ENCODE measurements at regions not wholly inside any gene's neighbourhood (a gene's known extent, or its start where the extent isn't known, plus 50 kb on each side); places are given as distances from the start of the nearest gene placed in this dataset.
"Not testable (repeated sequence)": the region's sequence is repeated elsewhere in the genome, so short reads cannot be mapped to it uniquely, and the experiment has no call there.

DNA sequence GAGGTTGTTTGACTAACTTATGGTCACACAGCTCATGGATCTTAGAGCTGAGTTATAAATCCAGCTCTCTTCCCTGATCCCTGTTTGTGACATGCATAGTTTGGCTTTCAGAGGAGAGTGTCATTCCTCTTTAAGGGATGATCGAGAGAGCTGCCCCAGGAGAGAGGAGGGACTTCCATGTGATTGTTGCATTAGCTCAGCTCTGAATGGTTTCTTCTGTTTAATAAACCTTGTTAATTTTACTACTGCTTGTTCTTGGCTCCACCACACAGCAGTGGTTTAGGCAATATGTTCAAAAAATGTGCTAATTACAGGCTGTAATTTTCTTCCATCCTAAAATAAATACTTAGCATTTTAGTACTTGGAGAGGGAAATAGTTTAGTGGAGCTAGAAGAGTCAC lies 152.5 kb downstream of the C12orf75 start:
- DNase-seq = no peak

DNA sequence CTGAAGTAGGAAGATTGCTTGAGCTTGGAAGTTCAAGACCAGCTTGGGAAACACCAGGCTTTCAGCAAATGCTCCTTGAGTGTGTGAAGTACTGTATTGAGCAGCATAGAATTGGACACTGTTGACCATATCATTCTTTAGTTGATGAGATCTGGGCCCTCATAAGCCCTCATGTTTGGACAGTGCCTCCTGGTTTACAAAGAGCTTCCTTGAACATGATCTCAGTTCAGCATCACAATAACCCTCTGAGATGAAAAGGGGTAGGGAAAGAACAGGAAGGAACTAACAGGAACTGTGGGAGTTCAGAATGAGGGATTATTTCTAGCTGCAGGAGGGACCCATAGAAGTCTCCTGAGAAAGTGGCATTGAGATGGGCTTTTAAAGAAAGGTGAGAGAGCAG lies 153.2 kb downstream of the C12orf75 start:
- no peak for DNase-seq

DNA sequence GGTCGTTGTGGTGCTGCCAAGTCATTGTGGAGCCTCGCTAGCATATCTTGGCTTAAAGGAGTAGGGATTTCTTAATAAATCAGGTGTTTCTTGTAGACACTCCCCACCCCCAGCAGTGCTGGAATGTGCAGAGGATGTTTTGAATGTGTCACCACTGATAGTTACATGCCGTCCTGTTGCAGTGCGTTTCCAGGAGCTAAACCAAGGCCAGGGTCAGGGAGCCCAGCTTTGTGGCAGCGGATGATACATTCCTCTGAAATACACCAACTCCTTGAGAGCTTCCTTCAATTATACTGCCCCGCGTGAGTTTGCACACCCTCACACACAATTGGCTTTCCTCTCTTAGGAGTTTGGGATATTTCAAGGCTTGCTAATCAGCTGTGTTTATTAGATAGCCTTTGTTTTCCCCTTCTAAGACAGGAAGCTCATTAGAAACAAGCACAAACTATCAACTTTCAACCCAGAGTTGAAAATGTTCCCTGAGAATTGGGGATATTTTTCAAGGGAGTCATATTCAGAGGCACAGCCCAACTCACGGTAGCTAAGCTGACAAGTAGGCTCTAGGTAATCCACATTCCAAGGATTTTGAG lies 154.9 kb downstream of the C12orf75 start:
- no peak for DNase-seq

DNA sequence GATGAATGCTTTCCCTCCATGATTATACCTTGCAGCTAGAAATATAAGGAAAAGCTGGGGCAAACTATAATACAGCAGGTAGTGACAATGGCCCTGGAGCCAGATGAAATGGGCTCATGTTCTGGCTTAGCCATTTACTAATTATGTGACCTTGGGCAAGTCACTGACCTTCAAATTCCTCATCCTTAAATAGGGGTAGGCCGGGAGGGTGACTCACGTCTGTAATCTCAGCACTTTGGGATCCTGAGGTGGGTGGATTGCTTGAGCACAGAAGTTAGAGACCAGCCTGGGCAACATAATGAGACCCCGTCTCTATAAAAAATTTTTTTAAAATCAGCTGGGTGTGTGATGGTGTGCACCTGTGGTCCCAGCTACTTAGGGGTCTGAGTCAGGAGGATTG lies 155.4 kb downstream of the C12orf75 start:
- DNase-seq = no peak

DNA sequence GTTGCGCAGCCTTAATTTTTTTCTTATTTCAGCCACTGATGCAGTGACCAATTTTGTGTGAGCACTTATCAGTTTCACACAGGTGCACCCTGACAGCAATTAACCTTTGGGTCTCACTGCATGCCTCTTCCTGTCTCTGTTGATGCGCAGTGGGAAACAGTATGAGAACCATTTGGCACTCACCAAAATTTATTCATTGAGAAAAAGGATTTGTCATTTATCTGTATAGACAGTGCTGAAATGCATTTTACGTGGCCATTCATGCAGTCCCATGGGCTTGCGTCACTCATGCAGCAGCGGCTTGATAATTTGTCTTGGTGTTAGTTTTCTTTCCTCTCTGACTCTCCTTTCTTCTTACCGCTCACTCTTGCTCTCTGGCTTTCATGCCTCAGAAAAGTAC lies 157.5 kb downstream of the C12orf75 start:
- DNase-seq = no peak

DNA sequence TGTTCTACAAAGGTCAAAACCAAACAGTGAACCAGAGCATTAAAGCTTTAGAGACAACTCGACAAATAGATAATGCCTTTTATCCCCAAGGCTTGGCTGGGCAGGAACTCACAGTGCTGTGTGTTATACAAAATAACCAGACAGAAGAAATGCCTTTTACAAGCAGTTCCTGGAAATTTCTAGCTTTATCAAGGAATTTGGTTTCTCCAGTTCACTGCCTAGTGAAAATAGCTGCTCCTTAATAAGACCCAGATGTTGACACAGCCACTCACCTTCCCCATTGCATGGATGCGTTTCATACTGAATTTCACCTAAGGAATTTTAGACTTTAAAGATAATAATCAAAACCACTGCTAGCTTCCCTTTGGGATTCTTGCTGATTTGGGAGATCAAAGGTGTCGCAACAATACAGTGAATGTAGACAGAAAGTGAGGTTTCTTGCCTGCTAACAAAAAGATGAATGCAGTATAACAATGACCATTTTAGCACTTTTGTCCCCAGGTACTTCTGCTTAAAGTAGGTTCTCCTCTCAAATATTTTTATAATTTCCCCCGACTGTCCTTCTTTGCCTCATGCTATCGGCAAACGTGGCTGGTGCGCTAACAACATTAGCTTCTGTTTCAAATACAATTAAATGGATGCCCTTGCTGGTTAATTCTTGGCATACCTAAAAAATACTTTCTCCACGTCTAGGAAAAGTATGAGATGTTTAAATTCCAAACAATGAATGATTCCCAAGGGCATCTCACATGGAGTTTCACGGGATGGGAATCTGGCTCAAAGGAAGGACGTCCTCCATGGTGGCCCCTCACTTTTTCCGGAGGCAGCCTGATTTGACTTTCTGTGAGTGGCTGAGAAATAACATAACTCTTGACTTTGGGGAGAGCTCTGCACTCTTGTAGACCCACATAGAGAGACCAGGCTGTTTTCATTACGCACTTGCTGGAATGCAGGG lies 162.4 kb downstream of the C12orf75 start:
- no peak for DNase-seq

DNA sequence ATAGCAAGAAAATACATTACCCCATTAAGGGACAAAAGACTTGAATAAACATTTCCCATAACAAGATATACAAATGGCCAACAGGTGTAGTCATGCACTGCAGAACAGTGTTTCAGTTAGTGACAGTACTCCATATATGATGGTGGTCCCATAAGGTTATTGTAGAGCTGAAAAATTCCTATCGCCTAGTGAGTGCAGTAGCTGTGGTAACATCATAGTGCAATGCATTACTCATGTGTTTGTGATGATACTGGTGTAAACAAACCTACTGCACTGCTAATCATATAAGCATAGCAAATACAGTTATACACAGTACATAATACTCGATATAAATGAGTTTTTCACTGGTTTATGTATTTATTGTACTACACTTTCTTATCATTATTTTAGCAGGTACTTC lies 168.7 kb downstream of the C12orf75 start:
- no peak for DNase-seq

DNA sequence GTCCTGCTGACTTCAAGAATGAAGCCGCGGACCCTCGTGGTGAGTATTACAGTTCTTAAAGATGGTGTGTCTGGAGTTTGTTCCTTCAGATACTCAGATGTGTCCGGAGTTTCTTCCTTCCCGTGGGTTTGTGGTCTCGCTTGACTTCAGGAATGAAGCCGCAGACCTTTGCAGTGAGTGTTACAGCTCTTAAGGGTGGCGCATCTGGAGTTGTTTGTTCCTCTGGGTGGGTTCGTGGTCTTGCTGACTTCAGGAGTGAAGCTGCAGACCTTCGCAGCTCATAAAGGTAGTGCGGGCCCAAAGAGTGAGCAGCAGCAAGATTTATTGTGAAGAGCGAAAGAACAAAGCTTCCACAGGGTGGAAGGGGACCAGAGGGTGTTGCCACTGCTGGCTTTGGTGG lies 170.2 kb downstream of the C12orf75 start:
- not testable (repeated sequence) for DNase-seq

DNA sequence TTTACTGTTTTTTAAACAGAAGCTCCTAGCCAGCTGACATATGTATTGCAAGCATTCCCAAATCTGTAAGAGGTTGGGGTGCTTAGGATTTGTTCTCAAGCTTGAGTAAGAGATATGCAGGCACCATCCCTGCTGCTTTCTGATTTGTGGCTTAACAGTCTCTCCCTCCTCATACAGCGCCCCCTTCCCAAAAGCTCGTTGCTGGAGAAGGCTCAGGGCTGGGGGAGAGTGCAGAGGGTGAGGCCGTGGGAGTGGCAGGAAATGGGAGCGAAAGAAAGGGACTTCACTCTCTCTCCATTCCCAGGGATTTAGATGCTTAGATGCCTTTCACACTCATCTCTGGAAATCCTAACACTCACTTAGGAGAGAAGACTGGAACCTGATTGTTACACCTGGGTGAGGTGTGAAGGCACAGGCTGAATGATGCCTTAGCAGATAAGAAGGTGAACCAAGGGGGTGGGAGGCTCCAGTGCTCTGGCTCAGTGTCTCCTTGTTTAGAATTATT lies 172.0 kb downstream of the C12orf75 start:
- no peak for DNase-seq

DNA sequence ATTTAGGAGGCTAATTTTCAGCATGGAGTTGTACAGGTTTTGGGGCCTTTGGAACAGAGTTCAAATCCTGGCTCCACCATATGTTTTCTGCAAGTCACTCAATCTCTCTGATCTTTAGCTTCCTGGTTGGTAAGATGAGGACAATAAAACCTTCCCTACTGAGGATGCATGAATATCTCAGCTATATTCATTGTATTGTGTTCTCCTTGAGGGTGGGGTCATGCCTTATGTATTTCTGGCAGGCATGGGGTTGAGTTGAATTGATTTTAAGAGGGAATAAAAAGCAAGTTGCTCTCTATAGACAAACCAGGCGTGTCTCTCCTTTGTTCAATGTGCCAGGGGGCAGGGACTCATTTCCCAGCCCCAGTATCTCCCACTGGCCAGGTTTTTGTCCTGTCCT lies 173.1 kb downstream of the C12orf75 start:
- no peak for DNase-seq

DNA sequence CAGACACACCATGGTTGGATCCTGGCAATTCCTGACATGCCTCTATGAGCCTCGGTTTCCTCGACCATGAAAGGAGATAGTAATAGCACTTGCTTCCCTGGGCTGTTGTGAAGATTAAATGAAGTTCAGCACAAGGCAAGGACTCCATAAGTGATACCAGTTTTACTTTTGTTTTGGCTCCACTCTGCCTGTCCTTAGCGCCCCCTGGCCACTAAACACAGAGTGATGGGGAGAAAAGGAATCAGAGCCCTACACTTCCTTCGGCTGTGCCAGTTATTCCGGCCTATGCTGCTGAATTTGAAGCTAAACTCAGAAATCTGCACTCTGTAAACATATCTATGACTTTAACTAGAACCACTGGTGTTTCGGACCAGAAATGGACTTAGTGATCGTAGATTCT lies 173.8 kb downstream of the C12orf75 start:
- no peak for DNase-seq

DNA sequence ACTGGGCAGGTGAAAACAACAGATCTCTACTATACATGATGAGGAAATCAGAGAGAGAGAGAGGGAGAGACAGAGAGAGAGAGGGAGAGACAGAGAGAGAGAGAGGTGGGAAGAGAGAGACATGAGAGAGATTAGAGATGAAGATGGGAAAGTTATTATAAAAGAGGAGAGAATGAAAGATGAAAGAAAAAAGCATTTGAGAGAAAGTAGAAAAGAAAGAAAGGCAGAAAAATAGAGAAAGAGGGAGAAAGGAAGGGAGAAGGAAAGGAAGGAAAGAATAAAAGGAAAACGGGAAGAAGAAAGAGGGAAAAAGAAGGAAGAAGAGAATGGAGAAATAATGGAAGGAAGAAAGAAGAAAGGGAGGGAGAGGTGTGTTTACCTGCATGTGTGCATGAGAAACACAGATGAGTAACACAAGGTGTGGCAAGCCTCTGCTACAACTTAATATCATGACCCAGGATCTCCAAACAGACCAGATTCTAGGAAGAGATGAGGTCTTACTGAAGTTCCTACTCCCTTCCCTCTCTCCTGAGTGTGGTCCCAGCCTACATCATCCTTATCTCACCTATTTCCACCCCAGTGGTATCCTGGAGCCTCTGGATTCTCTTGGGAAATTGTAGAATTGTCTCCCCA lies 176.3 kb downstream of the C12orf75 start:
- DNase-seq = no peak

DNA sequence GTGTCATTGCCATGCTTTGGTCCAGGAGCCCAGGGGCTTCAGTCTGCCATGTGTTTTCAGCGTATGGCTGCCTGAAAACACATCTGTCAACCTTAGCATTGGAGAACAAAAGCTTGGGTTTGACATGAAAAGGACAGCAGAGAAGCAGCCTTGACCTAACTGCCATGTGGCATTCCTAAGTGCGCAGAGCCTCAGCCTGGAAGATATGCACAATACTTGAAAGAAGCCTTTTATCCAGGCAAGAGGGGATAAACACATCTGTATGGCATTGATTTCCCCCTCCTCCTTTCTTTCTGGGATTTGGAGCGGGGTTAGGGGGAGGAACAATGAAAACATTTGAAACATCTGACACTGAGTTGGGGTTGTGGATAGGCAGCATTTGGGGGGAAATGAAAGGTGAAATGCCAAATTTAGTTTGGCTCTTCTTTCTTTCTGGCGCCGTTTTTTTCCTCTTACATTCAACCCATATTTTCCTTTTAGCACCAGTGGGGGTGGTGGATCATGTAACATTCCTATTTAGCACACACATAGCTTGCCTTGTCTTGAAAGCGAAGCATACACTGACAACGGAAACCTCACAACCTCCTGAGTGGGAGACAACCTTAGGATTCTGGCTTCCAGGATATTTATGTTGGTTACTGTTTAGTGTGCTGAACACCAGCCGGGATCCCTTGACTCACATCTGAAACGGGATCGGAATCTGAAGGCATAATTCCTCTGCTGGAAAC lies 177.0 kb downstream of the C12orf75 start:
- no peak for DNase-seq

DNA sequence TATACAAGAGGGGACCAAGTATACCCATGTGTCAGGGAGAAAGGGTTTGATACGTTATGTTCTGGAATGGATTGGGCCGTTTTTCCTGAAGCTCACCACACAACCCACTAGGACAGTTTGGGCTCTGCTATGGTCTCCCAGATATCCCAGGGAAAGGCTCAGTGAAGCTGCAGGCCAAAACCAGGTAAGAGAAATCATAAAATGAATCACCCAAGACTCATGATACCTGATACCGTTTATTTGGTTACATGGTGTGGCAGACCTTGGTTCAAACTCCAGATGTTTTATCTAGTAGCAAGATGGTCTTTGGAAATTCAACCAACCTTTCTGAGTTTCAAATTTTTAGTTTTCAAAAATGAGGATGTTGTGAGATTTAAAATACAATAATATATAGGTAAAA lies 177.6 kb downstream of the C12orf75 start:
- DNase-seq = no peak

DNA sequence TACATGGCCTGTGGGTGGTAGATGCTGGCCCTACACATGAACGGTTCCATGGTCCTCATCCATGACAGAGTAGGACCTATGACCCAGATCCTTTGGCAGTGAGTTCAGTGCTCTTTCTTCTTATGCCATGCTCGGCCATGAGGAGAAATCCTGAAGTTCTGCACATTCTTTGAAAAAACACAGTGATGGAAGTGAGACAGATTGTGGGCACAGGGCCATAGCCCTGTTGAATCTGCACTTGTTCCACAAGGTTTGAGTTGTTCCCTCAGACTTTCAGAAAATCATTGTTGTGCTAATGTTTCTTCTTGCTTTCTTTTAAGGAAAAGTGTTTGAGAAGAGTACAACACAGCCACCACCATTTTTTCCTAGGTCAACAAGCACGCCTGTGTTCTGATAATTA lies 180.0 kb downstream of the C12orf75 start:
- DNase-seq = no peak

DNA sequence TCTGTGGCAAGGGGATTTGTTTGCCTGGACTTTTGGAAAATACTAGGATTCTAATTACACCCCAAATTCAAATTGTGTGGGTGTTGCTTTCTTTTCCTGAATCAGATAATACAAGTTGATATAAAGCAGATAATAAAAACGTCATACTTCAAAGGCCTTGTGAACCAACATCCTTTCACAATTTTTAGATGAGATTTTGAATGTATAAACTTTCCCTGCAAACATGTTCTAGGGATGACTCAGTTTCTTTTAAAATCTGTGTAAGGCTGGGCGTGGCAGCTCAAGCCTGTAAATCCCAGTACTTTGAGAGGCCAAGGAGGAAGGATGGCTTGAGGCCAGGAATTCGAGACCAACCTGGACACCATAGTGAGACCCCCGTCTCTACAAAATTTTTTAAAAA lies 182.4 kb downstream of the C12orf75 start:
- DNase-seq = not testable (repeated sequence)

DNA sequence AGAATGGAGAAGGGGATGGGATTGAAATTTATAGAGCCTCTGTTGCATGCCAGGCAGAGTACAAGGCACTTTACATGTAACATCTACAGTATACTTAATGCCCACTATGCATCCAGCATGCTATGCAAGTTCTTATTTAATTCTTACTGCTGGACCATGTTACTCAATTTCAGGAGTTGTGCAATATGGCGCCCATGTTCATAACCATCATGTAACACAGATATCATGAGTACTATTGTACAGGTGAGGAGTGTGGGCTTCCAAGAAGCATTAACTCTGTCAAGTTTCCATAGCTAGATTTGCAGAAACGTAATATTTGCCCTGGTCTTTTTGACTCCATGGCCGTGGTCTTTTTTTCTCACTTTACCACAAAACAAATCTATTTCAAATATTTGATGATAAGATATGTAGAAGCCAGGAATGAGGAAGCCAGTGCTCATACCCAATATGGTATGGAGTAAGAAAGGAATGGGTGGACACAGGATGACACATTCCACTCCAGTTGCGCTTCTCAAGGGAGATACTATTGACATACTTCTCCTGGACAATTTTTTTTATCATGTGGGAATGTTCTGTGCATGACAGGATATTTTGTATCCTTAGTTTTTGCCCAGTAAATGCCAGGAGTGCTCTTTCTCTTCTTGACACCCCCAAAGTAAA lies 191.8 kb downstream of the C12orf75 start:
- no peak for DNase-seq

DNA sequence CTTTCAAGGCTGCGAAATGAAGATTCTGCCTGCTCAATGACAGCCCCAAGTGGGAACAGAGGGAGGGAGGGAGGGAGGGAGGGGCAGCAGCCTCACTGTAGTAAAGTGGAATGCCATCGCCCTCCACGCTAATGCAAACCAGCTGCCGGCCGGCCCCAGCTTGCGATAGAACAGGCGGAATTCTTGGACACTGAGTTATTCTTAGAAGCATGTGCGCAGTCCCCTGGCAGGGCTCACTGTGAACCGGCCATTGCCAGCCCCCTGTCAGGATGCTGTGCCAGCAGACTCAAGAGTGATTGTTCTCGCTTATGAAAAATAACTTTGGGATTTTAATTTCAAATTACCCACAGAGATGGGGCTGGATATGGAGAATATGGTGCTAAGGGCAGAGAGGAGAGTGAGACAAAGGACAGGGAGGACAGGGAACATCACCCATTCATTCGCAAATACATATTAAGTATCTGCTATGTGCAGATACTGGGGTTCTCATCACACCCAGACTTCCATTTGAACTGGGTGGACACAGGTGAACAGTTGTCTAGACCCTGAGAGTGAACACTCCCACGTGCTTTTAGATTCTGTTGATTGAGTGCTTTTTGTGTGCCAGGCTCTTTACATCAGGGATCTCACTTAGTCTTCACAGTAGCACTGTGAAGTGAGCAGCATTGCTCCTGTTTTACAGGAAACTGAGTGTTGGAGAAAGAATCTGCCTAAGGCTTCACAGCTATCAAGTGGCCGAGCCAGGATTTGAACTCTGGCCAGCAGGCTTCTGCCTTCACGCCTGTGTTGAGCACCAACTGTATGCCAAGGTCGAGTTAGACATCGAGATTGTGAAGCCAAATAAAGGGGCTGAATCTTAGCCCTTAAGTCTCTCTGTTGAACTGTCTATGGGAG lies 192.9 kb downstream of the C12orf75 start:
- DNase-seq = no peak

DNA sequence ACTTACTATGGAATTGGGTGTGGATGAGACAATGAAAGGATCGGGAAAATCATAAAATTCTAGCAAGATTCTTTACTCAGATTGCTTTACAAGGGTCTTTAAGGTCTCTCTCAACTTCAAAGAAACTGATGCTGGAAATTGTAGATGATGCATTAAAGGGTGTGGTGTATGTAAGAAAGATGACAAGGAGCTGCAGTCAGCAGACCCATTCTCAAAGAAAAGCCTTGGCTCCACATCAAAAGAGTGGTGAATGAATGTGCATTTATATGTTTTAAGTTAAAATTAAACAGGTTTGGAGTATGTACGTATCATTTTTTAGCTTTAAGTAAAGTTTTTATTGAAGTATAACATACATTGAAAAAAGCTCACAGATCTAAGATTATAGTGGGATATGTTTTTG lies 194.5 kb downstream of the C12orf75 start:
- no peak for DNase-seq

DNA sequence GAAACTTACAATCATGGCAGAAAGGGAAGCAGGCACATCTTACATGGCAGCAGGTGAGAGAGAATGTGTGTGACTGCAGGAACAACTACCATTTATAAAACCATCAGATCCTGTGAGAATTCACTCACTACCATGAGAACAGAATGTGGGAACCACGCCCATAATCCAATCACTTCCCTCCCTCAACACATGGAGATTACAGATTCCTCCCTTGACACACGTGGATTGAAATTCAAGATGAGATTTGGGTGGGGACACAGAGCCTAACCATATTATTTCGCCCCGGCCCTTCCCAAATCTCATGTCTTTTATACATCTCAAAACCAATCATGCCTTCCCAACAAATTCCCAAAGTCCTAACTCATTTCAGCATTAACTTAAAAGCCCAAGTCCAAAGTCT lies 203.6 kb downstream of the C12orf75 start:
- DNase-seq = no peak

DNA sequence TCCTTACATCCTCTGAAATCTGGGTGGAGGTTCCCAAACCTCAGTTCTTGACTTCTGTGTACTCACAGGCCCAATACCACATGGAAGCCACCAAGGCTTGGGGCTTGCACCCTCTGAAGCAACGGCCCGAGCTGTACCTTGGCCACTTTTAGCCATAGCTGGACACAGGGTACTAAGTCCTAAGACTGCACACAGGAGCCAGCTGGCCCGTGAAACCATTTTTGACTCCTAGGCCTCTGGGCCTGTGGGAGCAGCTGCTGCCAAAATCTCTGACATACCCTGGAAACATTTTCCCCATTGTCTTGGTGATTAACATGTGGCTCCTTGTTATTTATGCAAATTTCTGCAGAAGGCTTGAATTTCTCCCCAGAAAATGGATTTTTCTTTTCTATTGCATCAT lies 204.5 kb downstream of the C12orf75 start:
- not testable (repeated sequence) for DNase-seq

DNA sequence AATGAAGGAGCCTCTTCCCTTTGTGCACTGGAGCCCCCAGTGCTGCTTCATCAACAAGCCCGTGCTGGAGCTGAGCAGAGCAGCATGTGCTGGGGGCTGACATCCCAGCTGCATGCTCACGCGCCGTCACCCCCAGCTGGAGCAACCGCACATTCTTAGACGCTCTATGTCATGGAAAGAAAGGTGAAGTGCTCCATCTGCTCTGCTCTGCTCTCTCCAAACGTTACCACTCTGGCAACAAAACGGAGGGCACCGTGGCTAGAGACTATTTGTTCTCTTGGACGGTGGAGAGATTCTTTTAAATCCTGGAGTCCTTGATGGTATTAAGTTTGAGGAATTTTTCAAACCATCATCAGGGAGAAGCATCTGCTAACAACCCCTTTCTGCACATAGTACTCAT lies 208.4 kb downstream of the C12orf75 start:
- no peak for DNase-seq

Data from CD4-positive, alpha-beta T cell treated with Interleukin-12 subunit alpha and Interleukin-12 subunit beta, for 1 hour (primary cell).